GM18511 (cell line): ENCODE measurements at regions not wholly inside any gene's neighbourhood (a gene's known extent, or its start where the extent isn't known, plus 50 kb on each side); places are given as distances from the start of the nearest gene placed in this dataset.
"Not testable (repeated sequence)": the region's sequence is repeated elsewhere in the genome, so short reads cannot be mapped to it uniquely, and the experiment has no call there.

Source experiments
- ATAC-seq: cut with Tn5 transposase; IDR thresholded peaks from one replicate; pipeline ENCODE4 v1.9.1; 2021; ENCODE audit warnings: mild to moderate bottlenecking, moderate library complexity; ENCODE audit not compliant: unreplicated experiment

DNA sequence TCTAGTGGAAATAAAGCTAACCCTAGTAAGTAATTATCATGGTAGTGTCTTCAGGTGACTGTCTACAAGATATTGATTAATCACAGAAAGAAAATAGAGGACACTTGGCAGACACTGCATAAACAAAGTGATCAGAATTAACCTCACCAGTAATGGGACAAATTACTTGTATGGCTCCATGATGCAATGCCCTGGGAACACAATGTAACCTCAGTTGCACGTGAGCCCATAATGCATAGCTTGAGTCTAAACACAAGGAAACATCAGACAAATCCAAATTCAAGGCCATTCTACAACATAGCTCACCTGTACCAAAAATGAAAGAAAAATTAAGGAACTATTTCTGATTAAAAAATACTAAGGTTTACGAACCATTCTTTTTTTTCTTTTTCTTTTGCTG lies 92.4 kb upstream of the SSTR4 start:
- ATAC-seq, result no peak

DNA sequence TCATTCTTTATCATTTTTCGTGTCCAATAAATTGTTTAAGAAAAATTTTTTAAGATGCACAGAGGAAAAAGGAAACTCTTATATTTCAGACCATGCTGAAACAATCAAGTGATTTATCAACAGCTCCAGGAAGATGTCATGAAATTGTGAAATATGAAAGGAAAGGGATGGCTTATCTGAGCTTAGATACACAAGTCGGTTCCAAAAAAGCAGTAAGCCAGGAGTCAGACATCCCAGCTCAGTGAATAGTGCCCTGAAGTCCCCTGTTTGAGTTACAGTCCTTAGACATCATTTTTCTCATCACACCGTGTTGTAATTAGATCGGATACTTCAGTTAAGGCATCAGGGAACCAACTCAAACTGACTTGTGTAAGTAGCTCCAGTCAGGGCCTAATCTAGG lies 91.0 kb upstream of the SSTR4 start:
- ATAC-seq, result no peak

DNA sequence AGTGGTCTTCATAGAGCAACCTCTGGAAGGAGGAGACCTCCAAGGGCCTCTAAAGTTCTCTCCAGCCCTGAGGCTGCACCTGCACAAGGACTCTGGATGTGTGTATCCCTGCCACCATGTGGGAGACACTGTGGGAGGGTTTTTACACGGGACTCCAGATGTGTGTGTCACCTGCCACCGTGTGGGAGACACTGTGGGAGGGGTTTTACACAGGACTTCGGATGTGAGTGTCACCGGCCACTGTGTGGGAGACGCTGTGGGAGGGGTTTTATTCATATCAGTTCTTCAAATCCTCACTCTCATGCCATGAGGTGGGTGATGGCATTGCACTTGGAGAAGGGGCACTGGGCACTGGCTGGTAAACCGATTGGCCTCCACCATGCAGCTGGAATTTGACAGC lies 90.2 kb upstream of the SSTR4 start:
- no peak for ATAC-seq

DNA sequence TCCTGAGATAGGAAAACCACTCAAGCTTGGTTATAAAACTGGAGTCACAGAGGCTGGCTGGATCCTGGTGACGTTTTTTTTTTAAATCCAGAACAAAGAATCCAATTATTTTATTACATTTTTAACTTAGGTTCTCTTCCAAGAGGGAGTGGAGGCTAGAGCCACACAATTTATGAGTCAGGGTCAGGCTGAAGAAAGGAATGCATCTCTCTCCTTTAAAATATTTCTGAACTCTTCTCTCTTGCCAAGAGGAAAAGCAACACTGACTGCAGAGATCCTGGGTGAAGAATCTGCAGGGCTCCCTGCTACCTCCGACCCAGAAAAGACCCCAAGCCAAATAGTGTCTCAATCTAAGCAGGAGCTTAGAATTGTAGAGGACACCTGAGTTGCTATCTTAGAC lies 88.5 kb upstream of the SSTR4 start:
- no peak for ATAC-seq

DNA sequence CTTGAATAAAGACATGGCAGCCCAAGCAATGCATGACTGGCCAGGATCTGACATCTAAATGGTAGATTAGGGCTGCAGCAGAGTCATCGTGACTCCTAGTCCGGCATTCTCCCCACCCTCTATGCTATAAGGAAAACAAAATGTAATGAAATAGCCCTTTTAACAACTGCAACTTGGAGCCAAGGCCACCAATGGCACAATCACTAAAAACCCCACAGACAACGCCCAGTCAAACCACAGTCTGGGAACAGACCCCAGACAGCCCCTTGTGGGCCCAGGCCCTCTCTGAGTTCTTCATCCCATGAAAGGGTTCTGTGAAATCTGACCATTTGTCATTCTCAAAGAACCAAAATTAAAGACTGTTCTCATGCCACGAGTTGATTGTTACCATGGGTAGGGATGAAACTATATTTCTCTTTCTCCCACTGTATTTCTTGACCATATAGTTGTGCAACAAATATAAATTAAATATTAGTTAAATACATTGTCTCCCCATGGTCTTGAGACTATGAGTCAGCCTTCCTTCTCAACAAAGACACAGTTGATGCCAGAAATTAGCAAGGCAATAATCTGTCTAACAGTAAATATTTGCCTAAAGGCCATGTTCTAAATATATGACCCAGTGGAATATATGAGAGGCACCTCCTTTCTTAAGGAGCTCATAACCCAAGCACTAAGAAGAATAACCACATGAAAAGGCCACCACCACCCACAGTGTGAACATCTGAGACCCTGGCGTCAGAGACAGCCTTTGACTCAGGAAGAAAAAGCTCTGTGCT lies 85.6 kb upstream of the SSTR4 start:
- no peak for ATAC-seq

DNA sequence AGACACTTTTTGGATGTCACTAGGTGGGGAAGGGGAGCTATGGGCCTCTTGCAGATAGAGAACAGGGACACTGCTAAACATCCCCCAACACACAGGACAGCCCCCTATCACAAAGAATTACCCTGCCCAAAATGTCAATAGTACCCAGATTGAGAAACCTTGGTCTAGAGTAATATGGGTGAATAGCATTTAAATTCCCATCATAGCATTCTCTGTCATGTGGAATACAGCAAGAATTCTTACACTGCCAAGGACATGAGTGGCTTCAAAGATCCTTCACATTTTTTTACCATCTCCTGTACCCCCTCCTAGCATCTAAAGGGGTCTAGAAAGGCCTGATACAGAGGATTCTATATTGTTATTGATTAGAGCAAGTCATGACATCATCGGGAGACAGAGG lies 83.1 kb upstream of the SSTR4 start:
- no peak for ATAC-seq

DNA sequence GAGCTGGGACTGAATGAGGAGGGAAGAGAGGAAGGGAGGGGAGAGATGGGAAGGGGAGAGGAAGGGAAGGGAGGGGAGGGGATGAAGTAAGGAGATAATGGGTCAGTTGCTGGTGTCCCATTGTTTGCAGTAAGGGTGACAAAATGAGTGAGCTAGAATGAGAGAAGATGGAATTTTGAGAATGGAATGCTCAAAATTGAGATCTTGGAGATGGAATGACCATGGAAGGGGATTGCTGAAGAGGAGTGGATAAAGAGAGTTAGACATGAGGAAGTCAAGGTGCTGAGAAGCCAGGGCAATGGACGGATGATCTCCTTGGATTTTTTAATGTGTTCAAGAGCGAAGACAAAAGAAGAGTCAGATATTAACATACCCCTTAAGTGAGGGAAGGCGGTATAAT lies 80.5 kb upstream of the SSTR4 start:
- ATAC-seq, result no peak

DNA sequence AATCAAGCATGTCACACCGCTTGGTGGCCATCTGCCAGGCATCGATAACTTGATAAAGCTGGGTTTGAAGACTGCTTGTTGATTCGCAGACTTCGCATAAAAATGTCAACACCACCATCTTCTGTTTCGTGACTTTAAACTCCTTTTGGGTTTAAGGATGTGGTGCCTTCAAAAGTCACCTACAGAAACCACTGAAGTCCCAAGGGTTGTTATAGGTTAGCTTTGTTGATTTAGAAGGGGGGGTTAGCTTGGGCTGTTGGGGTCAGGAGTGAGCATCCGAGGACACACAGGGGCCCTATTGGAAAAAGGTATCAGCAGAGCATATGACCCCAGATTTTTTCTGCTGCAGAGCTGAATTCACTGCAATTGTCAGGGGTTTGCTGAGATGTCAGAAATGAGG lies 76.7 kb upstream of the SSTR4 start:
- ATAC-seq, result no peak

DNA sequence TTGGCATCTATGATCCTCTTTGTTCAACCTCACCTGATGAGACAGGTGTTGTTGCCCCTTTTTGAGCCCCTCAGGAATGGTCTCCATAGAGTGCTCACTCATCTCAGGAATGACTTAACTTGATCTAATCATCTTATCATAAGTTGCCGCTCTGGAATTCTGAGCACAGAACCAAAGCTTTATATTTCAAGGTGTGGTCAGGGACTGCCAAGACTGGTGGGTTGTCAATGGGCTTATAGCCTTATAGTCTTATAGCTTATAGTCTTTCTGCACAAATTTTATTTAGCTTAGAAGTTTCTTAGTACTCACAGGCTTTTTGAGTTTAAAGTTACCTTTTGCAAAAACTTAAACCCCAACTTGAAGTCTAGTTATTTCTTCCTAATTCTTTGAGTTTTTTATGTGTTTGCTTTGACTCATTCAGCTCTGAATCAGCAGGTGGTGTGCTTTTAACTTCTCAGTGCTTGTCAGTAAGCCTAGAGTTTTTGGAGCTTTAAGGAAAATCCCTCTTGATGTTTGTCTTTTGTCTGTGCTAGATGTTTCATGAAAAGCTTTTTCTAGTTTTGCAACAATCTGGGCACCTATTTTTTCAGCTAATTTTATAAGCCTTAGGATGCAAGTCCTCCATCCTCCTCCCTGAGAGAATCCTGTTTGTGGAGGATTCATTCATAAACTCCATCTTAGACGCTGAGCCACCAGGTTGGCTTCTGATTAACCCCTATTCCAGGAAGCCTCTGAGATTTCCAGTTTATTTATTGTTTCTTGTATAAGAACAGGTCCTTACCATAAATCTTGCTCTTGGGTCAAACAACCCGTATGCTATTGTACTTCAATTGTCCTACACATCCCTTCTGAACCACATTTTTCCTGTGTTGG lies 72.3 kb upstream of the SSTR4 start:
- ATAC-seq, result no peak

DNA sequence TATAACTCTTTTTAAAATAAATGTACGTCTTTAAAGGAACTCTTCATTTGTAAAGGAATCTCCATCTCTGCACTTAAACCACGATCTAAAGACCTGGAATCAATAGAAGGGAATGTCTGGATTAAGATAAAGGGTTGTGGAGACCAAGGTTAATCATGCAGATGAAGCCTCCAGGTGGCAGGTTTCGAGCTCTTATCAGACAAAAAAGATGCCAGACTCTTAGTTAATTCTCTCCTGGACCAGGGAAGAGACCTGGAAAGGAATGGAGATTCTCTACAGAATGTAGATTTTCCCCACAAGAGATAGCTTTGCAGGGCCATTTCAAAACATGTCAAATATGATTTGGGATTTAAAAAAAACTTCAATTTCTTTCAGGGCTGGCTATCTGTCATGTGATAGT lies 71.5 kb upstream of the SSTR4 start:
- no peak for ATAC-seq

DNA sequence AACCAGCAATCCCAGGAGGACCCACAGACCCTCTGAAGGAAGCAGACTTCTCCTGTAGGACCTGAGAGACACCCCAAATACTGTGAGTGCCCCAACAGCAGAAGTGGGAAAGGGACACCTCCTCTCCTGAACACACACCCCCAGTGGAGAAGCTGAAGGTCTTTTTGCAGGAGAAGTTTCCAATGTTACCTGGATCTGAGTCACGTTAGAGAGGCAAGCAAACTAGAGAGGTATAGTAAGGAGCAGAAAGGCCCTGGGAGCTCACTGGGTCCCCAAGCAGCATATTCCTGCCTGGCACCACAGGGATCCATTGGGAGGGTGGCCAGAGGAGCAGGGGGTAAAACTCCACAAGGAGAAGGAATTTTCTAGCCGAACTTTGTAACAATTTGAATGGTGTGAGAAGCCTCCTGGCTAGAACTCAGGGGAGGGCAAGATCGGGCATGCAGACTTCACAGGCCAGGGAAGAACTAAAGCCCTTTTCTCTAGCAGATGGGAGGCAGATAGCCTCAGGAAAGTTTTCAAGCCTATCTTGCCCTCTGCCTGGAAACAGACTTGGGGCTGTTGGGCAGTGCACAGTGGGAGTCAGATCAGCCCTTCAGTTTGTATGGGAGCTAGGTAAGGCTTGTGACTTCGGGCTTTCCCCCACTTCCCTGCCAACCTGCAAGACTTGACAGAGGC lies 68.2 kb upstream of the SSTR4 start:
- ATAC-seq, result no peak

DNA sequence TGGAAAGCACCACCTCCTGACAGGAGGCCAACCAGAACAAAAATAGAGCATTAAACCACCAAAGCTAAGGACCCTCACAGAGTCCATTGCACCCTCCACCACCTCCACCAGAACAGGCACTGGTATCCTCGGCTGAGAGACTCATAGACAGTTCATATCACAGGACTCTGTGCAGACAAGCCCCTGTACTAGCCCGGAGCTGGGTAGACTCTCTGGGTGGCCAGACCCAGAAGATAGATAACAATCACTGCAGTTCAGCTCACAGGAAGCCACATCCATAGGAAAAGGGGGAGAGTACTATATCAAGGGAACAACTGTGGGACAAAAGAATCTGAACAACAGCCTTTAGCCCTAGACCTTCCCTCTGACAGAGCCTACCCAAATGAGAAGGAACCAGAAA lies 67.4 kb upstream of the SSTR4 start:
- ATAC-seq, result not testable (repeated sequence)

DNA sequence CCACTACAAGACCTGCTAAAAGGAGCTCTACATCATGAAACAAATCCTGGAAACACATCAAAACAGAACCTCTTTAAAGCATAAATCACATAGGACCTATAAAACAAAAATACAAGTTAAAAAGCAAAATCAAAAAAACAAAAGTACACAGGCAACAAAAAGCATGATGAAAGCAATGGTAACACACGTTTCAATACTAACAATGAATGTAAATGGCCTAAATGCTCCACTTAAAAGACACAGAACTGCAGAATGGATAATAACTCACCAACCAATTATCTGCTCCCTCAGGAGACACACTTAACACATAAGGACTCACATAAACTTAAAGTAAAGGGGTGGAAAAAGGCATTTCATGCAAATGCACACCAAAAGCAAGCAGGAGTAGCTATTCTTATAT lies 66.1 kb upstream of the SSTR4 start:
- ATAC-seq, result not testable (repeated sequence)

DNA sequence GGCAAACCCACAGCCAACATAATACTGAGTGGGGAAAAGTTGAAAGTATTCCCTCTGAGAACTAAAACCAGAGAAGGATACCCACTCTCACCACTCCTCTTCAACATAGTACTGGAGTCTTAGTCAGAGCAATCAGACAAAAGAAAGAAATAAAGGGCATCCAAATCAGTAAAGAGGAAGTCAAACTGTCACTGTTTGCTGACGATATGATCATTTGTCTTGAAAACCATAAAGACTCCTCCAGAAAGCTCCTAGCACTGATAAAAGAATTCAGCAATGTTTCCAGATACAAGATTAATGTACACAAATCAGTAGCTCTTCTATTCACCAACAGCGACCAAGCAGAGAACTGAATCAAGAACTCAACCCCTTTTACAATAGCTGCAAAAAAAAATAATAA lies 64.0 kb upstream of the SSTR4 start:
- ATAC-seq, result not testable (repeated sequence)

DNA sequence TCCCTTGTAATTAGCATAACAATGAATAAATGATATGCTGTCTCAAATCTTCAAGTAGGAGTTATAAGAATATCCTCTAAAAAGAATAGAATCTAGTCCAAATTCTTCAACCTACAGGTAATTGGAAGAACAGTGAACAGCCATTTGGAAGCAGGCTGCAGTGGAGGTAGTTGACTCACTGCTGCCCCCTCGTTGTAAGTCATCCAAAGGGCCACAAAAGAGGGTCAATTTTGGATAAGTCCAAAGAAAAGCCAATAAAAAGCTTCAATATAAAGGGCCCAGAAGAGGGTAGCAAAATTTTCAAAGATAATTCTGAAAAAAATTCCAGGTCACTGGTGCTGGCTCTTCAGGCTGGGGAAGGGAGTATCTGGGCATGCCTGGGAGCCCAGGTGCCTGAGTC lies 60.8 kb upstream of the SSTR4 start:
- ATAC-seq, result no peak

DNA sequence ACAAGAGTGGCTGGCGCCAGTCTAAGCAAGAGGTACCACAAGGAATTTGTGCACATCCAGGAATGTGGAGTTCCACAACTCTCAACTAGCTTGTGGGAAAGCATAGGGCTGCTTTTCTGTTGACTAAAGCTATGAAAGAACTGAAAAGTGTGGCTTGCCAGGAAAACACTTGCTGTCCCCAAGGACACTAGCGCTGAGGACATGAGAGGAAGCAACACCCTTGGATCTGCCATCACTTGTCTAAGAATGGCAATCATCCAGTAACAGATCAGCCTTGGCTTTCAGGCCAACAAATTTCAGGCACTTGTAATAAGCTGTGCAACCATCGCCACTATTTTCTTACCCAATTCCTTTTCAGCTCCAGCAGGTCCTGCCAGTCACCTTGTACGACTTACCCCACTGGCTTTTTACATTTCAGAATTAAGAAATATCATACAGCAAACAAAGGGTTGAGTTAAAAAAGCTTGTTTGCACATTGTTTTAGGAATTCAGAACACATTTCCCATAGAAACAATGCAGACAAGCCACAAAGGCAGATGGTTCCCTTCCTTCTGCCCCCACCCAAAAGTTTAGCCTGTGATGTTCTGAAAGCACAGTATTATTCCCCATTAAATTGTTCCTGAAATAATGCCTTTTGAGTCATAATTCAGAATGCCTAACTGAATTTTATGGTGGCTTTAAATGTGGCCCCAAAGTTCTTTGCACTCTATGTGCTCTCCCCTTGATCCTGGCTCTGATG lies 57.9 kb upstream of the SSTR4 start:
- no peak for ATAC-seq

DNA sequence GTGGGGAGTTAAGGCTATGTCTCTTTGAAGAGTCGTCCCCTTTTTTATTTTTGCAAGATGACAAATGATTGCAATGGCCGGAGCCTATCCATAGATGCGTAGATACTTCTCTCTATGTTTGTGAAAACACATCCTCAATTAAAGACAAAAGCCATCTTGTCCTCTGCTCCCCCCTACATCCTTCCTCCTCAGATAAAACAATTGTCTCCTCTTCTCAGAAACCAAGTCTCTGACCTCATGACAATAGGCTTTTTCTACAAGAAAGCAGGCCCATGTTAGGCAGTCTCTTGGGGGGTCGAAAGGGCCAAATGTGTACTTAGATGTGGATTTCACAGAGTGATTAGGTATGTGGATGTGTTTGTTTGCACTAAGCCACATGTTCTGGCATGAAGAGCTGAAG lies 51.1 kb upstream of the SSTR4 start:
- ATAC-seq, result no peak

DNA sequence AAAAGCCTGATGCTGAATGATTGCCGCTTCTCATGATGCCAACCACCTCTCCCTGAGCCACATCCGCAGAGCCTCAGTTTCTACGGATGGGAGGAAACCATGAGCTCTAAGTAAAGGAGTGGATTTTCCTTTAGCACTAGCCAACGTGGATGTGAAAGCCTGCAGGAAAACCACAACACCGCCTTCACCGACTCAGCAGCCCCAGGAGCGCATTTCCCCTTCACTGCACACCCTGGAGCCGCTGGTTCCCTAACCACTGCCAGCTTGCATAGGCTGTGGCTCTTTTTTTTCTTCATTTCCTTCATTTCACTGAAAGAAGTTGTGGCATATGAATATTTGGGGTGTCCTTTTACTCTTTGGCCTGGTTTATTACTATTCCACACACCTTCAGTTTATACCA lies 50.5 kb upstream of the SSTR4 start:
- no peak for ATAC-seq

DNA sequence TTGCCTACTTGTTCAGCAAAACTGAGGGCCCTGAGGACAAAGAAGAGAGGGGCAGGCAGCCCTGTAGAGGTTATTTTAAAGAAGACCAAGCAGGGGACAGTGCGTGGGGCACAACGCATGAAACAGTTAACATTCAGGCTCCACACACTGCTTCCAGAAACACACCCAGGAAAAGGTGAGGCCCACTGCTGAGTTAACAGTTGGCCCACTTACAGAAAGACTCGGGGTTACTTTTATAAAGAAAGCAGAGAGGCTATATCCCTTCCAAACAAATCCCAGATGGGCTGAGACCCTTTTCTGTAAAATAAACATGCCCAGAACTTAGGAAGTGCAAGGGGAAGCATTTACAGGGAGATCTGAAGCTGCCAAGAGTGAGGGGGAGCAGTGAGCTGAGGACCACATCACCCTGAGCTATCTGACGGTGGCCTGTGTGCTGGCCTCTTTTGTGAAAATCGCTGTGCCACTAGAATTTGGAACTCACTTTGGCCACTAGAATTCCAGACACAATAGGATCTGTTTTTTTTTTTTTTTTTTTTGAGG lies 49.8 kb upstream of the SSTR4 start:
- ATAC-seq, result no peak
